GM21360 (cell line): ENCODE measurements at regions not wholly inside any gene's neighbourhood (a gene's known extent, or its start where the extent isn't known, plus 50 kb on each side); places are given as distances from the start of the nearest gene placed in this dataset.

Experiments
- ATAC-seq: cut with Tn5 transposase; IDR thresholded peaks from one replicate; pipeline ENCODE4 v1.9.1; 2021; ENCODE audit warnings: mild to moderate bottlenecking, moderate library complexity; ENCODE audit not compliant: unreplicated experiment

DNA sequence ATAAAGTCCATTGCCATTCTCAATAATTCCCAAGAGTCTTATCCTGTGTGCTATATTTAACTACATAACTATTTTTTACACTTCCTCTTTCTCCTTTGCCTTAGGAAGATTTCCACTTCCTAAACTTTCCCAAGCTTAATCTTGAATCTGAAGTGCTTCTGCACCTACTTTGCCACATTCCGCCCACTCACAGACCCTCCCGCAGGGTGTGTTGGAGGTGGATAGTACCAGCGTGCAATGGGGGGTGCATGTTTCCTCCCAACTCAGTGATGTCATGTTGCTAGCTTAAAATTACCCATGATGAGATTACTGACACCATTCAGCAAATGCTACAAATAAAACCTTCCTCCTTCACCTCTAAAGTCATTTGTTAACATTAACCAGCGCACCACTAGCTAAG, 460.2 kb downstream of the NR2F1-AS1 start:
- ATAC-seq, result no peak

DNA sequence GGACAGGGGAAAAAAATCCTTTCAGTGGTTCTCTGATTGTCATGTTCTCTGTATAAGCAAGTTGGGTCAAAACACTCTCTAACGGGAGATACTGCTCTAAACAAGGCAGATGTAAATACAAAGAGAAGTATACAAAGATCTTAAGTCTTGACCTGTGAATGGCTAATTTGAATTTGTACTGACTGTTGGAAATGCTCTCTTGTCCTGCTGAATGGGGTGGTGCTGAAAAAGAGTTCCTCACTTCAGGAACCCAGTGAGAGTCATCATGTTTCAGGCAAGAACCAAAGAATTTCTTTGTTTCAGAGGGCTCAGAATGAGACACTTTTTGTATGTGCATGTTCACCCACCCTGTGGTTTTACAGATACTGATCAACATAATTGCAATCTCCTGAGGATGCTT, 461.0 kb downstream of the NR2F1-AS1 start:
- ATAC-seq, result no peak

DNA sequence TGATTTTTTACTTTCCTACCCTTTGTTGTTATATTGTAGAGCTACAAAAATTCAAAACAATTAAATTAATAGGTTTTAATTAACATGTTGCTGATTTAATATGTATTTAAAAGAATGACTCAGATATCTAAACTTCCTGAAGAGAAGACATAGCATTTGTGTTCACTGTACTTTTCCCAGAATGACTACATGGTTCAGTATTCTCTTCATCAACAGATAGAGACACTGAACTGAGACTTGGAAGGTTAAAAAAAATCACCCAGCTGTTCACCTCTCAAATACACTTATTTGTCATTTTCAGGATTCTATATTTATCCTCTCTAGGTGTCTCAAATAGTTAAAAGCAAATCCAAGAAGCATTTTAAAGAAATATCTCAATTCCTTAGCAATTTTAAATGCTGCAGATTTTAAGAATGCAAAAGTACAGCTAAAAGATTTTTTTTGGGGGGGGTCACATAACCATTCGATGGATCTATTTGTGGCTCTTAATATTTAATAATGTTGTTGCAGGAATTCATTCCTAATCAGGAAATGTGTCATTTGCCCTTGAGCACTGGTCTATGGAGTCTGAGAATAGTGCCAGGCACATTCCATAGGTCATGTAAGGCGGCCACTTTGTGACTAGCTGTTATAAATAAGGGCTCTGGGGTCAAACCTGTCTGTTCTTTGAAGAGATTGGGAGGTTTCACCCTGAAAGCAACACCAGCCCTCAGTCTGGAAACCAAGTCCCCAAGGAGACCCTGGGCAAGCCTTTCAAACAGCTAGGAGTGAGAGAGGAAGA, 463.1 kb downstream of the NR2F1-AS1 start:
- ATAC-seq, result no peak

DNA sequence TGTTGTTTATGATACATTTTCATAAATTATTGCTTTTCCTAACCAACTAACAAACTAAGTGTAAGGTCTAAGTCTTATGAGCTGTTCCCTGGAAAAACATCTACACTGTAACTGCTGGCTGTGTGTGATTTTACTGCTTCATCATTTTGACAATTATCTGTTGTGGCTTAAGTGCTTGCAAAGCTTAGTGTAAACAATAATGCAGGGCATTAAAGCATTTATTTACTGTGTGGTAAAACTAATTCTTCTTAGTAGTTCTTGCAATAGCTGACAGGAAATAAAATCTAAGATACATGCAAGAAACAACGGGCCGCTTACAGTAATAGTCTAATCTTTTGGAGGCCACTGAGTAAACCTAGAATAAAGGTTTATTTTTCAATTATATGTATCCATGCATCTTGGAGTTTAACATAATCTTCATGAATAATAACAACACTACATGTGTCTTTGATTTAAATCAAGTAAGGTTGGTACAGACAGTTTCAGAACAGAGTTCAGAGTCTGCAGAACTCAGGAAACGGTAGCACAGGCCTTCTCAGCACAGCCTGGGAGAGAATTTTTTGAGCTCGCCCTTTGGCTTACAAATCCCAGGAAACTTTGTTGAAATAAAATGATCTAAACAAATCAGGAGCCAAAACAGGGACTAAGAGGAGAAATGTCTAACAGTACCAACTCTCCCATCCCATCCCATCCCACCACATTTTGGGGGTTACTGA, 473.1 kb downstream of the NR2F1-AS1 start:
- ATAC-seq, result no peak

DNA sequence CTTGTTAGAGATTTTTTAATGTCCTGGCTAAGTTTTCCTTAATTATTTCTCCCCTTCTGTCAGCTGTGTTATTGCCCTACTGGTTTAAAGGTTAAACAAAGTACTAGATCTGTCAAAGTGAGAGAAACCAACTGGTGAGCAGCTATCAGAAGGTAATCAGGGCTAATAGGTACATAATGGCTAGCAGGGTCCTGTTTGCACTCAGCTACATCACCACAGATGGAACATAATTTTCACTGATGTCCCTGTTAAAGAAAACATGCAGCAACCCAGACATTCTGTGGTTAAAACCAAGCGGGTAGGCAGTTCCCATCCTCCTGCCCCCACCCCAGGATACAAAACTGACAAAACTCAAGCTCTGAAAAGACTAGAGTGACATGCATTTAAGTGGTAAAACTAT, 473.9 kb downstream of the NR2F1-AS1 start:
- no peak for ATAC-seq

DNA sequence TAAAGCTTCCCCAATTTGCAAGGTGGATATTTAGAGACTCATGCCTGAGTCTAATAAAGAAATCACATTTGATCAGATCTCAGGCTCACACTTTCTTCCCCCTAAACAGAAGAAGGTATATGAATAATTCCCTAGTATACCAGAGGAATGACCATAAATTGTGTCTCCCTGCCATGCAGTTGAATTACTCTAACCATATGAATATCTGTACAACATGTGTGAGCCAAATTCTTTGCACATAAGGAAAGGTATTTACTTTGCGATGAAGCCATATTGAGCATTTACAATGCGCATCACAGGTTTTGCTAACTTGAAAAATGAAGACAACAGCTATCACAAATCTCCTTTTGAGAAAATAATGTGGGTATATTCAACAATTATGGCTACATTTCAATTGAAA, 479.4 kb downstream of the NR2F1-AS1 start:
- no peak for ATAC-seq

DNA sequence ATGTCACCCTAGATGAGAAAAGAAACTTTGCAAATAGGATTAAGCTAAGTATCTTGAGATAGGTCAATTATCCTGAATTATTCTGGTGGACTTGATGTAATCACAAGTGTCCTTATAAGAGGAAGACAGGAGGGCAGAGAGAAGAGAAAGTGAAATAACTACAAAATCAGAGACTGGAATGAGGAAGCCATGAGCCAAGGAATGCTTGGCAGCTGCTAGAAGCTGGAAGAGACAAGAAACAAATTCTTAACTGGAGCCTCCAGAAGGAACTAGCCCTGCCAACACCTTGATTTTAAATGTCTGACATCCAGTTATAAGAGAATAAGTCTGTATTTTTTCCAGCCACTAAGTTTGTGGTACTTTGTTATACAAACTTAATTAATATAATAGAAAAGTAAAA, 480.0 kb downstream of the NR2F1-AS1 start:
- ATAC-seq, result no peak

DNA sequence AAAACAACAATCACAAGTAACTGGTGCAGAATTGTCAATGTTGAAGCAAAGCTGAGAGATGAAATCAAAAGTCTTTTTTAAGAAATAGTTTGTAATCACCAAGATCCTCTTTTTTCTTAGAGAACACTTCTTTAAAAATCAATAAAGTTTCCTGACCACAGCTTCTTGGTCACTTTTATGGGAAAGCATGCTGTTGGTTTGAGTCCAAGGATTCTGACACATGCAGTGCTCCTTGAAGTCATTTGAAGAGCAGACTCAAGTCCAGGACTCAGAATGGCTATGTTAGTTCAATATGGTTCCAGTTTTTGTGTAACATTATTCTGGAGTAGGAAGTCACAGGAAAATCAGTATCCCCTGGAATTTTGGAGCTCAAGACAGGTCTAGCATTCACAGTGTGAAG, 480.6 kb downstream of the NR2F1-AS1 start:
- ATAC-seq, result no peak

DNA sequence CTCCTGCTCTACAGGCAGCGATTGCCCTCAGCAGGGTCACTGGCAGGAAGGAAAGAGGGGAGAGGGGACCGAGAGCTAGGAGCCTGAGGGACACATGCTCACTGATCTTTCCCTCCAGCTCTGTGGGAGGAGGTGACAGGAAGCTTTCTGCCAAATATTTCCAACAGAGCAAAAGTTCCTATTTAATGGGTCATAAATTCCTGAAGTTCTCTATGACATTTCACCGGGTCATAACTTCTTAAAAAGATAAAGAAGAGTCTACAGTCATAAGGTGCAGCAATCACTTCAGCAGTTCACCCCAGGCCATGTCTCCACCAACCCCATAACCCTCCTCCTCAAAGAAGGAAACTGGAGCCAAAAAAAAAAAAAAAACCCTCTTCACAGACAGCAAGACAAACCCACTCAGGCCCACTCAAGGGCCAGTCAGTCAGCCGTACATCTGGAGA, 481.1 kb downstream of the NR2F1-AS1 start:
- no peak for ATAC-seq

DNA sequence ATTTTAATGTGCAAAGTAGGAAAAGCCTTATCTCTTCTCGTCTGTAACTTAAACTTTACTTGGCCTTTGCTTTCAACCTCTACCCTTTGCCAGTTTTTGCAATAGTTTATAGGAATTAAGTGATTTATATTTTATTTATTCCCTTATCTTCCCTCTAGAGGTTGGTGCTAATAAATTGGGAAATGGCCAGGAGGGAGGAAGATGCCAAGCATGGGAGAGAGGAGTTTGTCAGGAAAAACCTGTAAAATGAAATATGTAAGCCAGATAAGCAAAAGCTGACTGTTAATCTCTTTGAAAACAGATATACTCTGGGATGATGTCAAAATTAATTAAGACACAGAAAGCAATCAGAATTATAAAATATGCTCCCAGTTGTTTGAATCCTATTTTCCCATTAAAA, 484.5 kb downstream of the NR2F1-AS1 start:
- no peak for ATAC-seq

DNA sequence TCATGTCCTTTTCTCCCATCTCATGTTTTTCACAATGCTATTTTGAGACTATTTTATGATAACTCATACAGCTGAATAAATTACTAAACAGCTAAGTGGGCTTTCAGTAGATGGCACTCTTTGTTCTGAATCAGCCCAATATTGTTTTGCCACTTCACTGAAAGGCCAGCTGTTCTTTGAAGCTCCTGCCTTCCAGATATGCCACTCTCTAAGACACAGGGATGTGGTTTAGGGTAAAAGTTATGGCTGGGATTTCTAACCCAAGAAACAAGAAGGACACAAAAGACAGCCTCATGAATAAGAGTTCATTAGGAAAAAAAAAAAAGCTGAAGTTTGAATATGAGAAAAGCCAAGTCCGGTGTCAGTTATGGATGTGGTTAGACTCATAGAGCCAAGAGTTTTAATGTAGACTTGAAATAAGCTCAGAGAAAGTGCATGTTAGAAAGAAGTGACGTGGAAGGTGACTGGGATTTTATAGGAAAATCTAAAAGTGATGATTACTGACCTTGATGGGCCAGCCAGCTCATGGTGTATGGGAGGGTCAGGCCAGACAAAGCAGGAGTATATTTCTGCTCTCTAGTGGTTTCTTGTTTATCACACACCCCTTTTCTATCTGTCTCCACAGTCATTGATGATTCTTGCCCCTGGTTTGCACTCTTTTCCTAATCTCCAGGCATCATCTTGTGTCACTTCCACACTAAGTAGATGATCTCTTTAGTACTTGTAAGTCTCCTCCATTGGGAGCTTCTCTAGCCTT, 488.5 kb downstream of the NR2F1-AS1 start:
- no peak for ATAC-seq

DNA sequence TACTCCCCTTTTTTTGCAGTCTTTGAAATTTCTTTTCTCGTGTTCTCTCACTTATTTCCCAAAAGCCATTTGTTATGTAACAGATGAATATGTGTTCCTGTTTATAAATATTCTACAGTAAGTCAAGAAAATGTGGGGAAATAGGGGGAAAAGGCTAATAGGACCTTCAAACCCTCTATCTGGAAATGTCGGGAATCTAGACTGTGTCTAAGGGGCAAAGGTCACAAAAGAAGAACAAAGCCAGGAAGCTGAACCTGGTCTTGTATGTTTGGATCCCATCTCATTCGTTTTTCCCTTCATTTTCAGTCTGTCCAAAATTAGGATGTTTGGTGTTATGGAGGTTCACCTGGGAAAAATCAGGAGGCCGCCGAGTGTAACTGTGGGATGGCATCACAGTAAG, 490.3 kb downstream of the NR2F1-AS1 start:
- ATAC-seq, result no peak

DNA sequence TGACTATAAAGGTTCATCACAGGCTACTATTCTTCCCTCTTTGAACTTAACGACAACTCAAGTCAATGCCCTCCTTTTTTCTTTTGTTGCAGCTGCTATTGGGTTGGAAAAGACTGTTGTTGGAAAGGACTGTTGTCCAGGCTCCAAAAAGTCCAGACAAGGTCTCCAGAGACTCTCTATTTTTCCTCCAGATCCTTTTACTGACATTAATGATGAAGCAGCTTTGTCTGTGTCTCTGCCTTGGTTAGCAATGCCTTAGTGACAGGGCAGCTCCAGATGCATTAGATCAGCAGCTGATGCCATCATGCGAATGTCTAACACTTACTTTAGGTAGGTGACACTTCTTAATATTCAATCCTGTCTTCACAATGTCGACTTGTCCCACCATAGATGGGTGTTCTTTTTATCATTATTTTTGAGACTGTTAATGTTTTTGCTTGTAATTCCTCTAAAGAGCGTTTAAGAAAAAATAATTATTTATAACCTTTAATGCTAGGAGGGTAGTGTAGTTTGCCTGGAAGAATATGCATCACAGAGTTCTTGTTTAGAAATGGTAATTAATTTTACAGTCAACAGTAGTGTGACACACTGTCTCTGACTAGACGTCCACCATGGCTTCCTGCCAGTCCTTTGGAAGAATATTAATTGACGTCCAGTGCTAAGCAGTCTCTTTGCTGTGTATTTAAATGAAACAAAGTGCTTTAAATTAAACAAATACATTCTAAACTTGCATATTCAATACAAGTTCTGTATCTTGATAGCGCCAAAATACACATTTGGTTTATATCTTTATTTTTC, 492.2 kb downstream of the NR2F1-AS1 start:
- no peak for ATAC-seq

DNA sequence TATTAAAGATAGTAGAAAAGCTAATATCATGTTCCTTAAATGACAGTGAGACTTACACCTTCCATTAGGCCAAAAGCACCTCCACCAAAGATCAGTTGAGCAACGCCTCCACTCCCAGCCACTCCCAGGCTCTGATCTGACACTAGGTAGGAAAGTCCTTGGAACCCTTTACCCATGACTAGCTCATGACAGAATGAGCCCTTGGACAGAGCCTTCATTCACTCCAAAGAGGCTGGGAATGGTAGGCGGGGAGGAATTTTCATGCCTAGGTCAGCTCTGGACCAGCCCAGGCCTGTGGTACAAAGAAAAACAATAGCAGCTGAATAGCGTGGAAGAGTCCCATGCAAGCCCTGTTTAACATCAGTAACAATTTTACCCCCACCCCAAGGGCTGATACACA, 493.7 kb downstream of the NR2F1-AS1 start:
- no peak for ATAC-seq

DNA sequence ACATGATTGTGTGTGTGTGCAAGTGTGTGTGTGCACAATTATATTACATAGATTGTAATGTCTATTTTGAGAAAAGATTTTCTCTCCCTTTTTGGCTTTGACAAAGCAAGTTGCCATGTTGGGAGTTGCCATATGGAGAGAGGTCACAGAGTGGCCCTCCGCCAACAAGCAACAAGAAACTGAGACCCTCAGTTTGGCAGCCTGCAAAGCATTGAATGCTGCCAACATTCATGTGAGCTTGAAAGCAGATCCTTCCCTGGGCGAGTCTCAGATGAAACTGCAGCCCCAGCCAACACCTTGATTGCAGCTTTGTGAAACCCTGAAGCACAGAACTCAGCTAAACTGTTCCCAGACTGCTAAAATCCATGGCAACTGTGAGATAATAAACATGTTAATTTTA, 498.0 kb downstream of the NR2F1-AS1 start:
- no peak for ATAC-seq

DNA sequence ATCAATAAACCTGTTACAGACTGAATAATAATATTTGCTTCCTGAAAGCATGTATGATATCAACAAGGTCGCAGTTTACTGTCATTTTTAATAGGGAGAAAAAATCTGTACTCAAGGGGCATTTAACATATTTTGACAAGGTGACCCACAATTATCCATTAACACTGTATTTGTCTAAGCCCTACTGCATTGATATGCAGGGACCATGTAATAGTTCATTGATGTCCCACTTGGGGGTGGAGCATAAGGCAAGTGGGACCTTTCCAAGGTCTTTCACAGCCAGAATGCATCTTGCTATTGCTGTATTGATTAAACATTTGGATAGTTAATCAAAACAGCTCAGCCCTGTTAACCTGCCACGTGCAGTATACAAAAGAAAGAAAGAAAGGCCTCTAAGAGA, 502.0 kb downstream of the NR2F1-AS1 start:
- ATAC-seq, result no peak

DNA sequence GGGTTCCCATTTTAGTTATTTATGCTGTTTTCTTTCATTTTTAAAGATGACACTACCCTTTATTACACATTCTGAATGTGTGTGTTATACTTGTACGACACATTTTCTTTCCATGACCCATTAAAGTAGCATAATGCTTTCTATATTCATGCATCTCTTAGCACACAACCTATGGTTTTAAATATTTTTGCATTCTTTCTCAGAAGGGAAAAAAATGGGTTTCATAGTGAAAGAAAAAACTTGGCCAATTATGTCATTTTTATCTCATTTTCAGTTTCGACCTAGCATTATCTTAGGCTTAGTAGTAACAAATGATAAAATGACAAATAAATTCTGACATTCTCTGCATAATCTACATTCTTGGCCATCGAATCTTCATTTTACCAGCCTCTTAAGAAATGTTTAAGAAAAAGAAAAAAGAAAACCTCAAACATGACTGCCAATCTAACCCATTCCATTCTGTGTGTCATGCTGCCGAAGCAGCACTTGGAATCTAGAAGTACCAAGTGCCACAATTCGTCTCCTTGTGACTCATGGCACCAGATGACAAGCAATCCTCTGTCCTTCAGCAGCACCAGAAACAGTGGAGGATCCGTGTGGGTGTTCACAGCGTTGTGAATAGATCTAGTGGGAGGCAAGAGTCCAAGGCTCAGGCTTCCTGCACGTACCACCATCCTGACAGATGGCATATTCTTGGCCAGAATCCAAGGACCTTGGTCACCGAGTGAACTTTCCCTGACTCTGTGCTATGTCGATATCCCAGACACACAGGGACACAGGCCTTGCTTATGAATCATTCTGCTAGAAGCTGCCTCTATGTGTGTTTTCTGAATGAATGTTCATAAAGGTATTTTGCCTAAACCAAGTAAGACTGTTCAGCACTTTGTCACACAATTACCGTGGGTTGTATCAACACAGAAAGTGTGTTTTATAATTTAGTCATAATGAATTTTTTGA, 502.7 kb downstream of the NR2F1-AS1 start:
- ATAC-seq, result peak; percentile 72

DNA sequence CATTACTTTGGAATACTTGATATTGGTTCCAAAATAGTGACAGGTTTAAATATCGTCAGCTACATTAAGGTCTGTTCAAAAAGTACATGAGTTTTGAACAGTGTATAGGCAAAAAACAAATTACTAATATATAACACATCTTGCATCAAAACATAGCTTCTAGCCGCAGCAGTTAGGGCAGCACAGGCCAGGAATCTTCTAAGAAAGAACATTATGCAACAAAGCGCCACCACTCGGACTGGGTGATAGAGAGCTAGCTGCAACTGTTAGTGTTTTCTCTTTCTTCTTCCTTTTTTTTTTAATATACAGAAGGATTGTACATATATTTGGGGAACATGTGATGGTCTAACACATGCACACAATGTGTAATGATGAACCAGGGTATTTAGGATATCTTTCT, 504.5 kb downstream of the NR2F1-AS1 start:
- ATAC-seq, result no peak

DNA sequence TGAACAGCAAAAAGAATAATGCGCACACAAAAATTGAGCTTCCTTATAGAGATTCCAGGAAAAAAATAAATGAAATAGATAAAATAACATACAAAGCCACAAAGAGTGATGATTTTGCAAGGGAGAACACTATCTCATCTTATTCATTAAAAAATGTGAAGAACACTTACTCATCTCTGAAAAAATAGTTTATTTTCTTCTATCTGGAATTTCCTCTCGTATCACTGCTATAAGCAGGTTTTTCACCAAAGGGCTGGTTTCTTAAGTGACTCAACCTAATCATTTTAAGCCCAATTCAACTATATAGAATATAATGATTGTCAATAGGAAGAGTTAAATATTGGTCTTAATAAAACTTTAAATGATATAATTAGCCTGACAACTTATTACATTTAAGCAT, 504.9 kb downstream of the NR2F1-AS1 start:
- ATAC-seq, result no peak

DNA sequence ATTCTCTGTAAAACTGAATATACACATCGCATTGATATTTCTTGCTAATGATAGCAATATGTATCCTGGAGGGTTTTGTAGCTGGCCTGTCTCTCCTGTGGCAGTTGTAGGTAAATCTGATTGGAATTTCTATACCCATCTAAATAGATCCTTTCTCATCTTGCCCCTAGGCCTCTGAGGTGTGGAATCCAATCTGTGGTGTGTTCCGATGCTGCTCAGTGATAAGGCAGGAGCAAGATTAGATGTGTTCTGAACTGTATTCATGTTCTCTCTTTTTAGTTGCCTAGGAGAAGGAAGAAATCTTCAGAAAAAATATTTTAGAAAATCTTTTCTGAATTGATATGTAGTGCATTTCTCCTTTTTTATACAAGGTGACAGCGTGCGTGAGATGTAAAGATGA, 507.5 kb downstream of the NR2F1-AS1 start:
- no peak for ATAC-seq
